ENCODE measurements at regions not wholly inside any gene's neighbourhood (a gene's known extent, or its start where the extent isn't known, plus 50 kb on each side); places are given as distances from the start of the nearest gene placed in this dataset.

- Histone ChIP-seq H3K4me3 (no peak overlapping the region), H4K20me1 (no peaks in the 10 kb centered on the region), H3K36me3 (no peaks in the 10 kb centered on the region), H3K4me2 (no peak overlapping the region), H3K4me1 (no peaks in the 10 kb centered on the region), H3K9me3 (replicated peaks in 1 of 11) (no peaks in the 10 kb centered on the region), H3K9ac (no peak overlapping the region), H3K27ac (no peak overlapping the region), H3K27me3 (no peaks in the 10 kb centered on the region)
- no peak for TF ChIP-seq Cebpa-rat (IDR thresholded peaks at IDR 0.05)
Measured at GRCh38 chr11:26905368-26905767, 88.5 kb upstream of the FIBIN start.

- H3K27me3 ChIP-seq, result no peaks in the 10 kb centered on the region
- H4K20me1 ChIP-seq, result no peaks in the 10 kb centered on the region
- no peak overlapping the region for H3K4me3 ChIP-seq
- no peaks in the 10 kb centered on the region for H3K4me1 ChIP-seq
- no peak for TF ChIP-seq Cebpa-rat (IDR thresholded peaks at IDR 0.05)
- H3K36me3 ChIP-seq, result no peaks in the 10 kb centered on the region
- no peak overlapping the region for H3K27ac ChIP-seq
- H3K4me2 ChIP-seq, result no peak overlapping the region
- no peaks in the 10 kb centered on the region for H3K9me3 ChIP-seq (replicated peaks in 1 of 11)
- no peak overlapping the region for H3K9ac ChIP-seq
Measured at GRCh38 chr11:26909515-26909914, 84.4 kb upstream of the FIBIN start.

- Histone ChIP-seq H3K4me2 (no peak overlapping the region), H4K20me1 (no peaks in the 10 kb centered on the region), H3K4me3 (no peak overlapping the region), H3K9ac (no peak overlapping the region), H3K27ac (no peak overlapping the region), H3K27me3 (no peaks in the 10 kb centered on the region), H3K4me1 (no peaks in the 10 kb centered on the region), H3K9me3 (replicated peaks in 1 of 11) (no peaks in the 10 kb centered on the region), H3K36me3 (no peaks in the 10 kb centered on the region)
- no peak for TF ChIP-seq Cebpa-rat (IDR thresholded peaks at IDR 0.05)
Measured at GRCh38 chr11:26909991-26910591, 83.8 kb upstream of the FIBIN start.

- Histone ChIP-seq H3K4me1 (no peaks in the 10 kb centered on the region), H3K27ac (no peak overlapping the region), H3K4me3 (no peak overlapping the region), H3K9ac (no peak overlapping the region), H3K4me2 (no peak overlapping the region), H3K36me3 (no peaks in the 10 kb centered on the region), H4K20me1 (no peaks in the 10 kb centered on the region), H3K27me3 (no peaks in the 10 kb centered on the region), H3K9me3 (replicated peaks in 1 of 11) (no peaks in the 10 kb centered on the region)
- TF ChIP-seq Cebpa-rat (IDR thresholded peaks at IDR 0.05), result no peak
Measured at GRCh38 chr11:26914968-26915367, 78.9 kb upstream of the FIBIN start.

GRCh38 chr11:26916805-26917204 is 77.1 kb upstream of the FIBIN start:
- H3K4me2 ChIP-seq, result no peak overlapping the region
- H4K20me1 ChIP-seq, result no peaks in the 10 kb centered on the region
- H3K27me3 ChIP-seq, result no peaks in the 10 kb centered on the region
- no peaks in the 10 kb centered on the region for H3K4me1 ChIP-seq
- H3K9ac ChIP-seq, result no peak overlapping the region
- H3K9me3 ChIP-seq (replicated peaks in 1 of 11), result no peaks in the 10 kb centered on the region
- H3K4me3 ChIP-seq, result no peak overlapping the region
- H3K27ac ChIP-seq, result no peak overlapping the region
- no peaks in the 10 kb centered on the region for H3K36me3 ChIP-seq
- no peak for TF ChIP-seq Cebpa-rat (IDR thresholded peaks at IDR 0.05)

GRCh38 chr11:26928582-26928981 is 65.3 kb upstream of the FIBIN start:
- Histone ChIP-seq H3K9me3 (replicated peaks in 1 of 11) (peaks cover 0 to 19% (median 4%) of the 10 kb centered on the region in 11 experiments; a peak in 9 of 22 replicates), H3K36me3 (no peaks in the 10 kb centered on the region), H3K4me2 (no peak overlapping the region), H3K27me3 (no peaks in the 10 kb centered on the region), H3K4me1 (no peaks in the 10 kb centered on the region), H4K20me1 (no peaks in the 10 kb centered on the region), H3K9ac (no peak overlapping the region), H3K4me3 (no peak overlapping the region), H3K27ac (no peak overlapping the region)
- no peak for TF ChIP-seq Cebpa-rat (IDR thresholded peaks at IDR 0.05)

GRCh38 chr11:26929806-26930517 is 64.0 kb upstream of the FIBIN start:
- Histone ChIP-seq H3K9me3 (replicated peaks in 1 of 11) (peaks cover 0 to 20% (median 4%) of the 10 kb centered on the region in 11 experiments; a peak in 9 of 22 replicates), H3K4me2 (no peak overlapping the region), H3K4me3 (no peak overlapping the region), H4K20me1 (no peaks in the 10 kb centered on the region), H3K27ac (no peak overlapping the region), H3K4me1 (no peaks in the 10 kb centered on the region), H3K9ac (no peak overlapping the region), H3K36me3 (no peaks in the 10 kb centered on the region), H3K27me3 (no peaks in the 10 kb centered on the region)
- TF ChIP-seq Cebpa-rat (IDR thresholded peaks at IDR 0.05), result no peak

- H3K9me3 ChIP-seq (replicated peaks in 1 of 11), result peaks cover 0 to 20% (median 4%) of the 10 kb centered on the region in 11 experiments; a peak in 9 of 22 replicates
- H3K36me3 ChIP-seq, result no peaks in the 10 kb centered on the region
- no peaks in the 10 kb centered on the region for H3K27me3 ChIP-seq
- TF ChIP-seq Cebpa-rat (IDR thresholded peaks at IDR 0.05), result no peak
- H3K9ac ChIP-seq, result no peak overlapping the region
- no peak overlapping the region for H3K4me3 ChIP-seq
- H3K4me1 ChIP-seq, result no peaks in the 10 kb centered on the region
- H3K27ac ChIP-seq, result no peak overlapping the region
- no peak overlapping the region for H3K4me2 ChIP-seq
- no peaks in the 10 kb centered on the region for H4K20me1 ChIP-seq
Measured at GRCh38 chr11:26930518-26931247, 63.2 kb upstream of the FIBIN start.

- no peak for TF ChIP-seq Cebpa-rat (IDR thresholded peaks at IDR 0.05)
- no peak overlapping the region for H3K4me3 ChIP-seq
- H4K20me1 ChIP-seq, result no peaks in the 10 kb centered on the region
- no peak overlapping the region for H3K27ac ChIP-seq
- H3K36me3 ChIP-seq, result no peaks in the 10 kb centered on the region
- no peak overlapping the region for H3K9ac ChIP-seq
- no peaks in the 10 kb centered on the region for H3K27me3 ChIP-seq
- H3K9me3 ChIP-seq (replicated peaks in 1 of 11), result peaks cover 0 to 20% (median 4%) of the 10 kb centered on the region in 11 experiments; a peak in 9 of 22 replicates
- H3K4me1 ChIP-seq, result no peaks in the 10 kb centered on the region
- H3K4me2 ChIP-seq, result no peak overlapping the region
Measured at GRCh38 chr11:26931248-26931631, 62.7 kb upstream of the FIBIN start.

All from BLaER1 treated with 17β-estradiol and CSF1 and Interleukin-3, amounts not matched to agents 10 nM and 100 nM (cell line).